ENCODE measurements at regions not wholly inside any gene's neighbourhood (a gene's known extent, or its start where the extent isn't known, plus 50 kb on each side); places are given as distances from the start of the nearest gene placed in this dataset.

DNA sequence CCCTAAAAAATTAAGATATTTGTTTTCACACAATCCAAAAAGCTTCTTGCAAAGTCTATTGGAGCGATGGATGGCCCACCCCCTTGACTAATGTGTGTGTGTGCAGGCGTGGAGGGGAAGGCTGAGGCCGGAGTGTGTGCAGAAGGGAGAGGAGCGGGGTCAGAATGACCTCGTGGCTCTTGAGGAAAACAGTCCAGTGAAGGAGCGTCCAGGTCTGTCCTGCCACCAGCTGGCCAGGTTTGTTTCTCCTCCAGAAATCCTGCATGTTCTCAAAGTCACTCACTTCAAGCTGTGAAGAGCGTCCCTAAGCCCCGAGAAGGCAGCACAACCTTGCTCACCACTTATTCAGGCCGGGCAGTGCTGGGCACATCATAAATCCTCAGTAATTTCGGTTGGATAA lies 69.5 kb upstream of the SSX2IP start:
- DNase-seq (ENCODE audit: low spot score in 2 of 2): no peak
- Histone ChIP-seq H3K36me3 (no peaks in the 10 kb centered on the region), H3K27ac (no peak overlapping the region), H3K4me3 (no peak overlapping the region), H3K9me3 (no peaks in the 10 kb centered on the region), H3K4me1 (peaks cover 0 to 7% of the 10 kb centered on the region in 2 donors), H3K27me3 (no peaks in the 10 kb centered on the region)
- intact Hi-C loops (cut with DNase I): loop anchor here (10.0 kb wide), 2 partner anchors 325 to 615 kb away; partner anchors contain the start of gene PRKACB
- TF ChIP-seq, protein P1, sequence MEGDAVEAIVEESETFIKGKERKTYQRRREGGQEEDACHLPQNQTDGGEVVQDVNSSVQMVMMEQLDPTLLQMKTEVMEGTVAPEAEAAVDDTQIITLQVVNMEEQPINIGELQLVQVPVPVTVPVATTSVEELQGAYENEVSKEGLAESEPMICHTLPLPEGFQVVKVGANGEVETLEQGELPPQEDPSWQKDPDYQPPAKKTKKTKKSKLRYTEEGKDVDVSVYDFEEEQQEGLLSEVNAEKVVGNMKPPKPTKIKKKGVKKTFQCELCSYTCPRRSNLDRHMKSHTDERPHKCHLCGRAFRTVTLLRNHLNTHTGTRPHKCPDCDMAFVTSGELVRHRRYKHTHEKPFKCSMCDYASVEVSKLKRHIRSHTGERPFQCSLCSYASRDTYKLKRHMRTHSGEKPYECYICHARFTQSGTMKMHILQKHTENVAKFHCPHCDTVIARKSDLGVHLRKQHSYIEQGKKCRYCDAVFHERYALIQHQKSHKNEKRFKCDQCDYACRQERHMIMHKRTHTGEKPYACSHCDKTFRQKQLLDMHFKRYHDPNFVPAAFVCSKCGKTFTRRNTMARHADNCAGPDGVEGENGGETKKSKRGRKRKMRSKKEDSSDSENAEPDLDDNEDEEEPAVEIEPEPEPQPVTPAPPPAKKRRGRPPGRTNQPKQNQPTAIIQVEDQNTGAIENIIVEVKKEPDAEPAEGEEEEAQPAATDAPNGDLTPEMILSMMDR (IDR thresholded peaks at IDR 0.05): no peak

GRCh38 chr1:84758968-84759491 lies 68.8 kb upstream of the SSX2IP start:
- Histone ChIP-seq H3K4me3 (peak overlapping the region; percentile 38 to 50), H3K27me3 (no peaks in the 10 kb centered on the region), H3K36me3 (no peaks in the 10 kb centered on the region), H3K9me3 (no peaks in the 10 kb centered on the region), H3K4me1 (peaks cover 0 to 7% of the 10 kb centered on the region in 2 donors), H3K27ac (no peak overlapping the region)
- peak in 1 of 2 donors; percentile 44 for DNase-seq (ENCODE audit: low spot score in 2 of 2)
- TF ChIP-seq, protein P1 (IDR thresholded peaks at IDR 0.05): no peak
- intact Hi-C loops (cut with DNase I): loop anchor here (10.0 kb wide), 2 partner anchors 324 to 614 kb away; partner anchors contain the start of gene PRKACB

DNA sequence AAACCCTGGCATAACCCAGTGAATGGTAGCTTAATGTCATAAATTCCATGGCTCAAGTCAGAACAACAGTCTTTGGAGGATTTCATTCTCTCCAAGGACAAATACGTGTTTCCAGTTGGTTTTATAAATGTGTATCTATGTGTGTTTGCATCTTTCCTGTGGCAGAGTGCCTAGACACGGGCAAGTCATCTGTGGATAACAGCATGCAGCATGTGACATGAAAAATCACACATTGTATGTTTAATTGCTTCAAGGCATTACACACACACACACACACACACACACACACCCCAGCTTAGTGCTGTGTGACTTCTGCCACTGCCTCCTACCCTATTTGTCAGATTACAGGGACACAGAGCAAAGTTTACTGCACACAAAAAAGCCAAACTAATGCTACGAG lies 68.2 kb upstream of the SSX2IP start:
- no peaks in the 10 kb centered on the region for H3K9me3 ChIP-seq
- peak overlapping the region; percentile 38 to 50 for H3K4me3 ChIP-seq
- DNase-seq (ENCODE audit: low spot score in 2 of 2): peak in 1 of 2 donors; percentile 28
- H3K27me3 ChIP-seq: no peaks in the 10 kb centered on the region
- TF ChIP-seq, protein P1 (IDR thresholded peaks at IDR 0.05): no peak
- no peak overlapping the region for H3K27ac ChIP-seq
- intact Hi-C loops (cut with DNase I): loop anchor here (10.0 kb wide), 2 partner anchors 324 to 614 kb away; partner anchors contain the start of gene PRKACB
- H3K4me1 ChIP-seq: peaks cover 0 to 7% of the 10 kb centered on the region in 2 donors
- H3K36me3 ChIP-seq: no peaks in the 10 kb centered on the region

DNA sequence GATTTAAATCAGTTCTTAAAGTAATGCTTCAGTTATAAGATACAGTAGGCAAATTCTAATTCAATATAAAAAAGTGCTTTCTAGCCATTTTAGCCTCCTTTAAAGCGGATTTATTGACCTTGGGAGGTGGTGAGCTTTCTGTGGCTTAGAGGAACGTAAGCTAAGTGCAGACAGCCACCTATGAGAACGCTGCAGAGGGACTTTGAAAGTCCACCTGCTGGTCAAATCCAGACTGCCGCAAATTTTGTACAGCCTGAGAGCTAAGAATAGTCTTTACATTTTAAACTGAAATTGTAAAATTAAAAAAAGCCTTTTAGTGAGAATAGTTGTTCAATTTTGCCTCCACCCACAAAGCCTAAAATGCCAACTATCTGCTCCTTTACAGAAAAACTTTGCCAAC lies 67.0 kb upstream of the SSX2IP start:
- Histone ChIP-seq H3K4me3 (no peak overlapping the region), H3K27me3 (no peaks in the 10 kb centered on the region), H3K36me3 (no peaks in the 10 kb centered on the region), H3K27ac (no peak overlapping the region), H3K4me1 (peaks cover 0 to 4% of the 10 kb centered on the region in 2 donors), H3K9me3 (no peaks in the 10 kb centered on the region)
- no peak for DNase-seq (ENCODE audit: low spot score in 2 of 2)
- intact Hi-C loops (cut with DNase I): loop anchor here (10.0 kb wide), 2 partner anchors 322 to 612 kb away; partner anchors contain the start of gene PRKACB
- TF ChIP-seq, protein P1 (IDR thresholded peaks at IDR 0.05): no peak

GRCh38 chr1:84756455-84757082 lies 66.3 kb upstream of the SSX2IP start:
- DNase-seq (ENCODE audit: low spot score in 2 of 2): no peak
- peaks cover 0 to 4% of the 10 kb centered on the region in 2 donors for H3K4me1 ChIP-seq
- H3K9me3 ChIP-seq: no peaks in the 10 kb centered on the region
- TF ChIP-seq, protein P1 (IDR thresholded peaks at IDR 0.05): no peak
- no peaks in the 10 kb centered on the region for H3K36me3 ChIP-seq
- no peaks in the 10 kb centered on the region for H3K27me3 ChIP-seq
- H3K27ac ChIP-seq: no peak overlapping the region
- intact Hi-C loops (cut with DNase I): loop anchor here (10.0 kb wide), 2 partner anchors 322 to 612 kb away; partner anchors contain the start of gene PRKACB
- no peak overlapping the region for H3K4me3 ChIP-seq

Measured in ascending aorta (tissue), 2 donors.